Adipose tissue (tissue), 3 donors: ENCODE measurements at regions not wholly inside any gene's neighbourhood (a gene's known extent, or its start where the extent isn't known, plus 50 kb on each side); places are given as distances from the start of the nearest gene placed in this dataset.

Experiments
- H3K27ac ChIP-seq: one replicate; pipeline ENCODE4 v1.5.1; 2013; ENCODE audit warnings: low read depth, low read length
- WGBS, 3 donors: extraction: QIAGEN DNeasy Blood & Tissue Kit; methylation state at CpG; one replicate each; pipeline ENCODE4 v1.1.7; 2013; 5-methylcytosine and 5-hydroxymethylcytosine counted together
- donor health status: healthy with polysubstance abuse.
- donor health status: Bipolar disorder and iron deficiency.
- donor health status: healthy.

DNA sequence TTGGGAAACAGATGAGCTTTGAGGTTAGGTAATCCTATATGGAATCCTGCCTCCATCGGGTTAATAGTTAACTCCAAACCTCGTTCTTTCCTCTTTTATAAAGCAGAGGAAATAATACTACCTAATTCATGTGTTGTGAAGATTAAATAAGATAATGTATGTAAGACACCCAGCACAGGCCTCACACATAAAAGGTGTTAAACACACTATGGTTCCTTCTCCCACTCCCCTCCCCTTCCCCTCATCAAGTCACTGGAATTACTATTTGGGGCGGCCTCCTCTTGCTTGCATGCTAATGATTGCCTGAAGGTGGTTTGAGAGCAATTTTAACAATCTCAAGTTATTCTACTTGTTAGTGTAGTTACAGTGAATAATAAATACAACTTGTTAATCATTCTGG, 404.4 kb upstream of the RASGEF1B start:
- 39 to 71% (median 69%) methylated on average over 3 of the region's 3 CpGs for WGBS, 3 donors
- H3K27ac ChIP-seq = no peak overlapping the region

DNA sequence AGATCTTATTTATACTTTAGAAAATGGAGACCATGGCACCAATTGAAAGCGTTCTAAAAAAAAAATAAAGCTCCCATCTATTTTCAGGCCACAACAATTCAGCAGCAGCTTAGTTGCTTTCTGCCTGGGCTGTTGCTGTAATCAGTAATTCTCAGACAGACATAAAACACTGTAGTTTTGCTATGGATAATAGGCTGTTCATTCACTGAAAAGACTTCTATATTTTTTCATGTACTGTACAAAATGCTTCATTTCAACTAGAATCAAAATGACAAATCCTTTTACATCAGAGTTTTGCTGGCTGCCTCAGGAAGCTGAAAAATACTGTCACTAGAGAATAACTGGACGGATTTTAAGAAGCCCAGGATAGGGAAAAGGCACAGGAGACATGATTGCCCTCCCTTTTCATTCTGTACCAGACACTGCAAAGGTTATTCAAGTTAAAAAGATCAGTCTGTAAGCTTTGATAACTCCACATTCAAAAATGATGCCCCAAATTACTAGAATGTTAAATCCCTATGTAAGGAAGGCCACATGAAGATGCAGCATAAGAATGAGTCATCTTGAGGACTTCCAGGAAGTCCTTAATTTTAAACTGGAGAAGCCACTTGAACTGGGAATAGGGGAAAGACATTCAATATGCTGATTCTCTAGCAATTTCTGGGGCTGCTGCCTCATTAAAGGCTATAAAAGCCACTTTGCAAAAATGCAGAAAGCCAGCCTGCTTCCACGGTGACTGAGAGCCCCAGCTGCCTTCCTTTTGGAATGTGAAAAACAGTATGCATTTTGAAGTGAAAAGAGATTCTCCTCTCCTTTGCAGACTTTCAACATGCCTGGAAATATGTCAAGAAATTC, 403.2 kb upstream of the RASGEF1B start:
- 56 to 62% (median 61%) methylated on average over 3 of the region's 3 CpGs for WGBS, 3 donors
- no peak overlapping the region for H3K27ac ChIP-seq

DNA sequence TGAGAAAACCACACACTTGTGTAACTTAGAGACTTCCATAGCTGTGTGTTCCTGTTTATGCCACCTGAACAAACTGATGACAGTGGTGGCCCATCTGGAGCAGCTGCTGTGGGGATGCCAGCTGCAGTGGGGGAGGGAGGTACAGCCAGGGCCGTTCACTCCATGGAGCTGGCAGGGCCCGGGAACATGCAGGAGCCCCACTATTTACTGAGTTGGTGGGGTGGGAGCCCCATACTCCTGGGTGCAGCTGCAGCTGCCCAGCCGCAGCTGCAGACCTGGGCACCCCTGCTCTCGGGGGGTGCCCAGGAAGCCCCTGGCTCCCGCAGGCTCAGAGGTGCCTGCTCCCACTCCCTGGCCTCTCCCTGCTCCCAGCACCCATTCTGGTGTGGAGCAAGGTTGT, 398.6 kb upstream of the RASGEF1B start:
- WGBS, 3 donors = 89 to 91% (median 90%) methylated on average over 5 of the region's 5 CpGs
- H3K27ac ChIP-seq = no peak overlapping the region

DNA sequence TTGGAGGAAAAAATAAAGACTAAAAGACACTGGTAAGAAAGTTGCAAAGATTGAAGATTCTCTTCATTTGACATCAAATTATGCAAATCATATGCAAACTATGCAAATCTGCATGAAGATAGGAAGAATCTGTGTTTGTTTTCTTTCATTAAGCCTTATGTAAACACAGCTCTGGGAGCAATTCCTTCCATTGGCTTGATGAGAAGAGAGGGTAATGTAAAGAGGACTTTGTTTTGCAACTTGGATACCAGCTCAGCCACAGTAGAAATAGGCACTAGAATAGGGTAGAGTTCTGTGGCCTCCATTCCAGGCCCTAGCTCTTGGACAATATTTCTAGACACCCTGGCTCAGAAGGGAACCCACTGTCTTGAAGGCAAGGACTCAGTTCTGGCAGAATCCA, 388.4 kb upstream of the RASGEF1B start:
- no peak overlapping the region for H3K27ac ChIP-seq

DNA sequence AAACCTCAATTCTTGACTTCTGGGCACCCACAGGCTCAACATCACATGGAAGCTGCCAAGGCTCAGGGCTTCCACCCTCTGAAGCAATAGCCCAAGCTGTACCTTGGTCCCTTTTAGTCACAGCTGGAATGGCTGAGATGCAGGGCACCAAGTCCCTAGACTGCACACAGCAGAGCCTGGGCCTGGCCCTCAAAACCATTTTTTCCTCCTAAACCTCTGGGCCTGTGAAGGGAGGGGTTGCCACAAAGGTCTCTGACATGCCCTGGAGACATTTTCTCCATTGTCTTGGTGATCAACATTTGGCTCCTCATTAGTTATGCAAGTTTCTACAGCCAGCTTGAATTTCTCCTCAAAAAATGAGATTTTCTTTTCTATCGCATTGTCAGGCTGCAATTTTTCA, 382.7 kb upstream of the RASGEF1B start:
- 94 to 97% (median 96%) methylated on average over 1 of the region's 1 CpG for WGBS, 3 donors
- H3K27ac ChIP-seq = no peak overlapping the region

DNA sequence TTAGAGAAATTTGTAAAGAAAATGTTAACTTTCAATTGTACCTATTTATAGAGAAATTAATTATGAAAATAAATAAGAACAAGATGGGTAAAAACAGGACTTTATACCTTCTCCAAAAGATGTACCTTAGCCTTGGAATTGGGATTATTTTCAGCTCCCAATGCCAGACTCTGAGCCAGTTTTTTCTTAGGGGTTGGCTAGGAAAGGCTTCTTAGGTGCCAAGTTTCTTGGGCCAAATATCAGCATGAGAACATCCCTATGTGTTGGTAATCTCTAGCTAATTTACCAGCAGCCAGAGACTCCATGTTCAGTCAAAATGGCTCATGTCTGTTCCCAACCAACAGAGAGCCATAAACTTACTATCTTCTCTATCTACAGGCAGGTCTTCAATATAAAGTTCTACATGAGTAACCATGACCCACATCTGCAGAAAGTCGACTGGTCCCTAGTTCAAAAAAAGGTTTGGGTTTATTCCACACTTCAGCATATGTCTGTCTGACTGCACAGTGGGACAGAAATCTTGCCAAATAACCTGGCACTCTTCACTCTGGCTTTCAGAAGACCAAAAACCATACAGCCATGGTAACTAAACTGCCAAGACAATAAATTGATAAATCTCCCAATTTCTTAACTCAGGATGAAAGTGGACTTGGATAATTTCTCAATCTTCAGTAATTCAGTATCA, 380.5 kb upstream of the RASGEF1B start:
- 60 to 91% (median 82%) methylated on average over 1 of the region's 1 CpG for WGBS, 3 donors
- H3K27ac ChIP-seq = no peak overlapping the region

DNA sequence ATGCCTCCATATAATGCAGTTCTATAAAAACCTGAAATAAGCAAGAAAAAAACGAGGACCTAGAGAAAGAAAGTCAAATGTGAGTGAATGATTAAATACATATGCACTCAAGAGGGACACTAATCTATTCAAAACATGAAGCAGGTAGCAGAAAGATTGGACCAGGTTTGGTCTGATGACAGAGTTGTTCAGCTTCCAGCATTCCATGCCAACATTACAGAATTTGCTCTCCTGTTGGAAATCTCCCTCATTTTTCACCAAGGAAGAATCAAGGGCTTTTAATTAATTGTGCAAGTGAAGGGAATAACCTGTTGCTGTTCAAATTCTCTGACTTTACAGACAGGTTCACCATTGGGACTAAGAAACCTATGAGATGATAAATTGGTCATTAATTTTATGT, 379.0 kb upstream of the RASGEF1B start:
- 15 to 63% (median 60%) methylated on average over 1 of the region's 1 CpG for WGBS, 3 donors
- no peak overlapping the region for H3K27ac ChIP-seq

DNA sequence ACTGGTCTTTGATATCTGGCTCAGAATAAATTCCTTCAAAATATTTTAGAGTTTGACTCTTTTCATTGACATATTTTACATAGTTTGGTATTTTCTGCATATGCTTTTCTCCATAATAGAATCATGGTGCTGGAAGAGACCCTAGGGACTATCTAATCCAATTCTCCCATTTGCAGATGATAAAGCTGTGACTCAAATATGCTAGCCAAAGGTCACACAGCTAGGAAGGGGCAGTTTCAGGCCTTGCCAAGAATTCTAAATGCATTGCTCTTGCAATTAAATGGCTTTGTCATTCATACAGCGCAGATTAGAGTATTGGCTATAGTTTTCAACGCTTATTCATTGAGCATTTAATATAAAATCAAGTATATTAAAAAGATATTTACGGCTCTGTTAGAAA, 374.1 kb upstream of the RASGEF1B start:
- H3K27ac ChIP-seq = no peak overlapping the region
- 55 to 92% (median 75%) methylated on average over 3 of the region's 3 CpGs for WGBS, 3 donors

DNA sequence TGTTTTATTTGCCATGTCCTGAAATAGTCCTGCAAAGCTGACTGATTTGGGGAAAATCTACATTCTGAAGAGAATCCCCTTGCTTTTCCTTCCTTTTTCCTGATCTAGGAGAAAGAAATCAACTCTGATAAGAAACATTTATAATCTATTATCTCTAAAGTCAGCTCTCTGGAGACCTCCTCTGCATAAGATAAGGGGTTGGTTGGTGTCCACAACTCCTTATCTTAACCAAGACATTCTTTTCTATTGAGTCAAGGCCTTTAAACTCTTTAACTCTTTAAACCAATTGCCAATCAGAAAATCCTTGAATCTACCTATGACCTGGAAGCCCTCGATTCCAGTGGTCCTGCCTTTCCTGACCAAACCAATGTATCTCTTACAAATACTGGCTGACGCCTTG, 373.6 kb upstream of the RASGEF1B start:
- H3K27ac ChIP-seq = no peak overlapping the region
- 62 to 82% (median 79%) methylated on average over 2 of the region's 2 CpGs for WGBS, 3 donors

DNA sequence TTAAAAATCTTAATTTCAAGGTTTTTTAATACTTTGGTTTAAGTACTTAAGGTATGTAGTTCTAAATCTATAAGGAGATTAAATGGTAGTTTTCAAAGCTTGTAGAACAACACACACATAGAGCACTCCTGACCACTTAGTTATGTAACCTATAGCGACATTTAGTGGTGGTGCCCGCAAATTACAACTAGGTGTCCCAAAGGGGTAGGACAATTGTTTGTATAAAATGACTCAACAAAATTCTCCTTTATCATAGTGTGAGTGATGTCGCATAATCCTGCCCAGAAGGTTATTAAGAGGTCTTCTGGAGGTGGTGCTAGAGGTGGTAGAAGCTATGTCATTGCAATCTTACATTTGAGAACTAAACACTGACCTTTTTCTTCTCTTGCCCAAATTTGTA, 373.0 kb upstream of the RASGEF1B start:
- WGBS, 3 donors = 1 to 3% (median 2%) methylated on average over 3 of the region's 3 CpGs

DNA sequence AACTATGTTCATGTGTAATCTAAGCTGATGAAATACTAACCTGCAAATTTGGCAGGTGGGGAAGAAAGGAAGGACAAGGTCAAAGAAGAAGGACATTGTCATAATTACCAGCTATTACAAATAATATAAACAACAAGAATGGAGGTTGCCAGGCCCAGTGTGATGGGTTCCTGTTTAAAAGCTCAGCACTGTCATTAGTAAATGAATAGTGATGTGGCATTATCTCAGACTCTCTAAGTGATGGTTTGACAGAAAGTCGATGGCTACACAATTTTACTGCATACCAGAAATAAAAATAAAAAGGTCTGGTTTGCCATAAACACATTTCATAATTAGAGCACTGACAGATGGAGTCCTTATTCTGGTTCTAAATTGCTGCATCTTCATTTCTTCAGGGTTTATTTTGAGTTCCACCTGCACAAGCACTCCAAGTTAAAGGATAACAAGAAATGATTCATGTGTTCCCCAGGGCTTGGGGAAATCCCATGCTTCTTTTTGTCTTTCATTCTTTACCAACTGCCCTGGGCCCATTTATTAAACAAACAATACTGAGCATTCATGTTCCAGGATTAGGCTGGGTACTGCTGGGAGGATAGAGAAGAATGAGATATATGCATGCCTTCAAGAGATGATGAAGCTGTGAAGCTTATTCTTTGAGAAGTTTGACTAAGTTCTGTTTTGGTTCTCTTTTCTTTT, 367.8 kb upstream of the RASGEF1B start:
- 41 to 76% (median 75%) methylated on average over 1 of the region's 1 CpG for WGBS, 3 donors
- no peak overlapping the region for H3K27ac ChIP-seq

More for the DNA sequence above, 373.0 kb upstream of the RASGEF1B start:
- H3K27ac ChIP-seq = no peak overlapping the region

DNA sequence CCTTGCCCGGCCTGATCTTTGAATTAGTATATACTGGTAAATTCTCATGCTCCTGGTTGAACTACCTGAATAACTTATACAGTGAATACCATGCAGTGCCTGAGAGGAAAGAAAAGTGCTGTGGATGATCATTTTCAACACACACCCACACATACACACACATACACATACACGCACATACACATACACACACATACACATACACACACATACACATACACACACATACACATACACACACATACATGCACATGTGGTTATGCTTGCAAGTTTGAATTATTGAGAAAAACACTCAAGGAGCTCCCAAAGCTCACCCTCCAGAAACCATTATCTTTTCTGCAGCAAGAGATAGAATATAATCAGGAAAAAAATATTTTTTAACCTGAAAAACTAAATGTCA, 366.9 kb upstream of the RASGEF1B start:
- no peak overlapping the region for H3K27ac ChIP-seq
- WGBS, 3 donors = 81 to 90% (median 81%) methylated on average over 2 of the region's 2 CpGs

DNA sequence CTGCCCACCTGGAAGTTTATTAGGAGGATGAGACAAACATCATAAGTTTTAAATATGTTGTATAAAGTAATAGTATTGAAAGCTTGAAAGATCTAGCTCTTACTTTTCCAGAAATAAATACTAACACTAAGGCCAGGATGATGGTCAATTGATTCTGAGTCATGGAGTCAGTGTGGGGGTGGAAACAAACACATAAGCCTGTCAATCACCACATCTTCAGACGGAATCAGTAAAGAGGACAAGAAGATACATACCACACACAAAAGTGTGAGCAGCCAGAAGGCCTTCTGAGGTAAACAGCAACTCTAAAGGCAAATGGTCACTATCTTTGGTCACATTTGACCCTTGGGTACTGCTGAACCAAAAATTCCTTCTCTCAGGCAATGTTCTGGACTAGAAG, 365.0 kb upstream of the RASGEF1B start:
- 0 to 97% (median 47%) methylated on average over 1 of the region's 1 CpG for WGBS, 3 donors
- H3K27ac ChIP-seq = no peak overlapping the region

DNA sequence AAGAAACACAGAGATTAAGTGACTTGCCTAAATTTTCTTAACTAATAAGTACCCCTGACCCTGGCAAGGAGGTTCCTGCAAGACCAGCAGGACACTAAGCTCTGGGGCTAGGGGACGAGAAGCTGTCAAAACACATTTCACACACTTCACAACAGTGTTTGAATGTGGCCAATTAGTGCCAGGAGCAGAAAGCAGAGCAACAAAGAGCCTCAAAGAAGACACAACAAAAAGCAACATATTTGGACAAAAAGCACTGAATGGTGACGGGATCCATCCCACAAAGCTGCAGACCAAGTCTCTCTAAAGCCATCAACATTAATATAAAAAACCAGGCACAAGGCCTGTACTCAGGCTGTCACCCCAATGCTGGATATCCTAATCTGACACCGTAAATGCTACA, 361.9 kb upstream of the RASGEF1B start:
- WGBS, 3 donors = 74 to 94% (median 93%) methylated on average over 3 of the region's 3 CpGs
- no peak overlapping the region for H3K27ac ChIP-seq

DNA sequence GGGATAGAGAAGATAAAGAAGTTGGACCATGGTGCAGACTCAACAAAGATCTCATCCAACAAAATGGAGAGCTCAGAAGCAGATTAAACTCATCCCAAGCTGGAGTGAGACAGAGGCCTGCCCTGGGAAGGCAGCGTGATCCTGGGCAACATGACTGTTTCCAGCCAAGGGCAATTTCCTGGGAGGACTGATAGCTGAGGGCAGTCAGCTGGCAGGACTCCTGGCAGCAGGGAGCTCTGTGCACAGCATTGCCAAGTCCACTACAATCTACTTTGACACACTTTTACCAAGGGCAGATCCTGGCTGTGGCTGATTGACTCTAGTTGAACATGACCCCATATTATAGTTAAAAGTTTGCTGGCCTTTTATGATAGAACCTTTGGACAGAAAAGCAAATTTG, 357.3 kb upstream of the RASGEF1B start:
- 42 to 85% (median 85%) methylated on average over 1 of the region's 1 CpG for WGBS, 3 donors
- H3K27ac ChIP-seq = no peak overlapping the region

DNA sequence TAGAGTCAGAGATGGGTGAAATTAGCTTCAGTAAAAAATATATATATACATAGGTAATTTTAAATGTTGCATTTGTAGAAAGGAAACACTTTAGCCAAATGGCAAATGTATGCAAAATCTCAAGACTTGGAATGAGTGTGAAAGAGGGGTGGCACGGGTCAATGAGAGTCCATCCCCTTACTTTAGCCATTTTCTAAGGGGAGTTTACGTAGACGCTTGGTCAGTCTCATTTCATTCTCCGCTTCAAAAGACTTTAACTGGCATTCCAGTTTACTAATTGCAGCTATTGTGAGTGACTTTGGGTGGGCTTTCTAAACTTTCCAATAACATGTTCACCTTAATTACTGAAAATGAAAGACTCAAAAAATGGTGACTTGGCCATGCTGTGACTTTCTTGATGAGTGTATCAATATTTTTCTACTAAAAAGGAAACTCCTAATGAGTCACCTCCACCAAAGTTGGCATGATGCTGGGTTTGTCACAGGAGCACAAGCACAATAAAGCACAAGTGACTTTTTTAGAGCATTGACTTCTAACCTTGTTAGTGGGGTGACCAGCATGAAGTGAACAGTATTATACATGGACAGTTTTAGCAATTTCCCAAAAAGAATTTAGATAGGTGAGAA, 356.0 kb upstream of the RASGEF1B start:
- H3K27ac ChIP-seq = no peak overlapping the region
- WGBS, 3 donors = 92 to 98% (median 94%) methylated on average over 4 of the region's 4 CpGs

DNA sequence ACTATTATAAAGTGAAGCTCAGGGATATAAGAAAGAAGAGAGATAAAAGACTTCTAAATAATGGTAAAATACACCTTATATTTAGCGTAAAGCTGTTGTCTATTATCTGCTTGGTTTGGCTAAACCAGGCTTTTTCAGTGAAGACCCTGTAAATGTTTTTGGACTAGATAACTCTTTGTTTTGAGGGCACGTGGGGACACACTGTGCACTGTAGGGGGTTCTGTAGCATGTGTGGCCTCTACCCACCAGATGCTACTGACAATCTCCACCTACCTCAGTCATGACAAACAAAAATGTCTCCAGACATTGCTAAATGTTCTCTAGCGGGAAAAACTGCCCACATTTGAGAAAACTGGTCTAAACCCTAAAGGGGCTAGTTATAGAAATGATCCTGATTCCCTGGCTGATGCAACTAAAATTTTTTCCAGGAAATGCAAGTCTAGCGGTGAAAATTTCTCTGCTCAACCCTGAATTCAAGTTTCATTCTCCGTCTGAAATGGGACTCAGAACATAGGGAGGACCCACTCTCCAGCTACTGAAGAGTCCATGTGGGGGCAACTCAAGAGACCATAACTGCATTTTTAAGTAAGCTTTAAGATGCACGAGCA, 355.2 kb upstream of the RASGEF1B start:
- 68 to 95% (median 73%) methylated on average over 6 of the region's 6 CpGs for WGBS, 3 donors
- H3K27ac ChIP-seq = no peak overlapping the region

DNA sequence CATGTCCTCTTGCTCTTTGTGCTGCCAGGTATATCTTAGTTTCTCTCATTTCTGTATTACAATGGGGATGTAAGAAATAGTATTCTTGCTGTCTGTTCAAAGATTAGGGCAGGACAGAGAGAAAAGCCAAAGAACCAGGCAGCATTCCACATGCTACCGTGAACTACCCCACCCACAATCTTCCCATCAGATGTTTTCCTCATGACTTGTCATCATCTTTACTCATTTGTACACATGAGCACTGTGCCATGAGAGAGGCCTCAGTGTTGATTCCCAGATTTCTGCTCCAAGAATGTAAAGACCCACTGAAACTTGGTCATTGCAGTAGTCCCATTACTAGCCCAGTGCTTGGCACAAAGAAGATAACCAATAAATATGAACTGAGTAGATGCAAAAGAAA, 354.6 kb upstream of the RASGEF1B start:
- H3K27ac ChIP-seq = no peak overlapping the region

More for the DNA sequence above, 354.6 kb upstream of the RASGEF1B start:
- 55 to 86% (median 78%) methylated on average over 1 of the region's 1 CpG for WGBS, 3 donors
